ENCODE measurements at regions not wholly inside any gene's neighbourhood (a gene's known extent, or its start where the extent isn't known, plus 50 kb on each side); places are given as distances from the start of the nearest gene placed in this dataset.

- TF ChIP-seq REST (tag by site-specific recombination; IDR thresholded peaks at IDR 0.05) (no peak), ZBTB21 (tag by site-specific recombination; IDR thresholded peaks at IDR 0.05) (no peak), ZBTB11 (tag by site-specific recombination; conservative IDR thresholded peaks at IDR 0.05; ENCODE audit: low read depth) (no peak), CTCF (tag by site-specific recombination; IDR thresholded peaks at IDR 0.05) (no peak), BCL11B (tag by site-specific recombination; IDR thresholded peaks at IDR 0.05; ENCODE audit: low read depth) (no peak)
Observed at GRCh38 chr2:222792001-222792611, 68.7 kb upstream of the ACSL3 start.
